ENCODE measurements at regions not wholly inside any gene's neighbourhood (a gene's known extent, or its start where the extent isn't known, plus 50 kb on each side); places are given as distances from the start of the nearest gene placed in this dataset.
"Not testable (repeated sequence)": the region's sequence is repeated elsewhere in the genome, so short reads cannot be mapped to it uniquely, and the experiment has no call there.

DNA sequence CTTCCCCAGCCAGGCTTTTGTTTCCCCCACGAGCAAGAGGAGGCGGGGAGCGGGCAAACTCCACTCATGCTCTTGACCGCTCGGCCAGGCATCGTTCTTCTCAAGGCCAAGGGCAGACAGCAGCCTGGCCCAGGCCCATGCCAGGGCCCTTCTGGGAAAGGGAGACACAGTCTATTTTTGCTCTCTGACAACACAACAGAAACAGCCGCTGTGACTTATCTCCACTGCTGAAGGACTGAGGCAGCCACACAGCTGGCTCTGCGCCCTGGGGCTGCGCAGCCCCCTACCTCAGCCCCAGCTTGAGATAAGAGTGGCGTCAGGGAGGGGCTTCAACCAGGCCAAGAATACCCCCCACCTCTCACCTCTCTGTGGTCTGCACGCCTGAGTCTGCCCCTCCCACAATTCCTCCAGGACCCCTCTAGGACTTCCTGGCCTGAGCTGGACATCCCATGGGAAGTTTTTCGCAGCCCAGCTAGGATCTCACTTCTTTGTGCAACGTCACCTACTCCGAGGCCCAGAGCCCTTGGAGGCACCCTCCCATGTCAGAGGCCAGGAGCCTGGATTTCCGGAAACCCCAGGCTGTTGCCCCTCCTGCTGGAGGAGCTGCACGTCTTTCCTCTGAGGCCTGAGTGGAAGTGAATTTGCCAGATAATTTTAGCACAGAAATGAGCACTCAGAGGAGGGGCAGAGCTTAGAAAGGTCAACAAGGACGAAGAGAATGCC, 118.9 kb upstream of the OTOS start:
- ATAC-seq, result no peak
- H3K27me3 ChIP-seq (ENCODE audit: low read length), result no peaks in the 10 kb centered on the region
- no peak for DNase-seq
- TF ChIP-seq, protein P1, sequence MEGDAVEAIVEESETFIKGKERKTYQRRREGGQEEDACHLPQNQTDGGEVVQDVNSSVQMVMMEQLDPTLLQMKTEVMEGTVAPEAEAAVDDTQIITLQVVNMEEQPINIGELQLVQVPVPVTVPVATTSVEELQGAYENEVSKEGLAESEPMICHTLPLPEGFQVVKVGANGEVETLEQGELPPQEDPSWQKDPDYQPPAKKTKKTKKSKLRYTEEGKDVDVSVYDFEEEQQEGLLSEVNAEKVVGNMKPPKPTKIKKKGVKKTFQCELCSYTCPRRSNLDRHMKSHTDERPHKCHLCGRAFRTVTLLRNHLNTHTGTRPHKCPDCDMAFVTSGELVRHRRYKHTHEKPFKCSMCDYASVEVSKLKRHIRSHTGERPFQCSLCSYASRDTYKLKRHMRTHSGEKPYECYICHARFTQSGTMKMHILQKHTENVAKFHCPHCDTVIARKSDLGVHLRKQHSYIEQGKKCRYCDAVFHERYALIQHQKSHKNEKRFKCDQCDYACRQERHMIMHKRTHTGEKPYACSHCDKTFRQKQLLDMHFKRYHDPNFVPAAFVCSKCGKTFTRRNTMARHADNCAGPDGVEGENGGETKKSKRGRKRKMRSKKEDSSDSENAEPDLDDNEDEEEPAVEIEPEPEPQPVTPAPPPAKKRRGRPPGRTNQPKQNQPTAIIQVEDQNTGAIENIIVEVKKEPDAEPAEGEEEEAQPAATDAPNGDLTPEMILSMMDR (conservative IDR thresholded peaks at IDR 0.05; ENCODE audit: low read depth, low read length), result no peak
- no peak for TF ChIP-seq EZH2phosphoT487 (IDR thresholded peaks at IDR 0.05; ENCODE audit: borderline replicate concordance, low read length)
- no peak for TF ChIP-seq EZH2 (IDR thresholded peaks at IDR 0.05; ENCODE audit: low read length, unreplicated experiment)
- no peak overlapping the region for H3K27ac ChIP-seq (ENCODE audit: low read length)
- H3K4me1 ChIP-seq (ENCODE audit: insufficient read depth, low read length), result peaks cover 8% of the 10 kb centered on the region
- H3K4me3 ChIP-seq (ENCODE audit: low read length), result no peak overlapping the region
- no peak overlapping the region for H2AFZ ChIP-seq (ENCODE audit: low read length)
- H3K9ac ChIP-seq (ENCODE audit: low read length), result no peak overlapping the region
- CTCF ChIA-PET, result no interaction called here
- no peaks in the 10 kb centered on the region for H3K9me2 ChIP-seq (replicated peaks; ENCODE audit: low read length)
- no TSS peak for BruUV-seq (replicated peaks)
- intact Hi-C loops (cut with micrococcal nuclease), result no loop called here
- no peaks in the 10 kb centered on the region for H3K36me3 ChIP-seq (ENCODE audit: low read depth, low read length)
- no peaks in the 10 kb centered on the region for H3K79me2 ChIP-seq (ENCODE audit: low read length)
- no peaks in the 10 kb centered on the region for H4K20me1 ChIP-seq (ENCODE audit: low read length)
- H3K4me2 ChIP-seq (ENCODE audit: low read length), result no peak overlapping the region
- no peaks in the 10 kb centered on the region for H3F3A ChIP-seq (ENCODE audit: low read length, unreplicated experiment)
- POLR2A ChIA-PET (ENCODE audit: unreplicated experiment), result no interaction called here
- no peaks in the 10 kb centered on the region for H3K9me3 ChIP-seq (ENCODE audit: low read length)

DNA sequence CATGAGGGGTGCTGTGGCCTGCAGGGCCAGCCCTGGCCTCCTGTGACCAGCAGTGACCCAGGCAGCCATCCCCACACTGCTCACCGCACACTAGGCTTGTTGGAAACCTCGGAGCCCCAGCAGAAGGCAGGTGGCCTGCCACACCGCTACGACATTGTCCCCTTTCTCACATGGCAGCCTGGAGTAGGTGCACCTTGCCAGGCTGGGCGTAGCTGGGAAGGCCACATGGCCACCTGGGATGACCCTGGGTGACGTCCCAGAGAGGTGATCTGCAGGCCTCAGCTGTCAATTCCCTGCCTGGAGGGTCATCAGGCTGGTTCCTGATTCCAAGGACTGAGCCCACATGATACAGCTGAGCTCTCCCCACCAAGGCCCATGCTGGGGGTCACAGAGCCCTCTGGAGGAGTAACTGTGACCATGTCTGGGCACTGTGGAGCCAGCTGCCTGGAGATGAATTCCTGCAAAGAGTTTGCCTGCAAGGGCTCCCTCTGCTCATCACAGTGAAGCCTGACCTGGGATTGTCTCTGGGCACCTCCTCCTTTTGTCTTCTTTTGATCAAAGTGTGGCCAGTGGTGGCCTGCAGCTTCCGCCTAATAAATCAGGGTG, 119.6 kb upstream of the OTOS start:
- ChIA-PET CTCF (no interaction called here), POLR2A (ENCODE audit: unreplicated experiment) (no interaction called here)
- BruUV-seq (replicated peaks), result no TSS peak
- no peaks in the 10 kb centered on the region for H3K36me3 ChIP-seq (ENCODE audit: low read depth, low read length)
- H3K4me2 ChIP-seq (ENCODE audit: low read length), result no peak overlapping the region
- no peak overlapping the region for H2AFZ ChIP-seq (ENCODE audit: low read length)
- ATAC-seq (no peak), DNase-seq (no peak)
- H3K4me3 ChIP-seq (ENCODE audit: low read length), result no peak overlapping the region
- H3K27ac ChIP-seq (ENCODE audit: low read length), result no peak overlapping the region
- H3F3A ChIP-seq (ENCODE audit: low read length, unreplicated experiment), result no peaks in the 10 kb centered on the region
- H3K9me3 ChIP-seq (ENCODE audit: low read length), result no peaks in the 10 kb centered on the region
- no peaks in the 10 kb centered on the region for H4K20me1 ChIP-seq (ENCODE audit: low read length)
- peaks cover 8% of the 10 kb centered on the region for H3K4me1 ChIP-seq (ENCODE audit: insufficient read depth, low read length)
- intact Hi-C loops (cut with micrococcal nuclease), result no loop called here
- no peak for TF ChIP-seq EZH2phosphoT487 (IDR thresholded peaks at IDR 0.05; ENCODE audit: borderline replicate concordance, low read length)
- TF ChIP-seq EZH2 (IDR thresholded peaks at IDR 0.05; ENCODE audit: low read length, unreplicated experiment), result no peak
- TF ChIP-seq, protein P1 (conservative IDR thresholded peaks at IDR 0.05; ENCODE audit: low read depth, low read length), result no peak
- H3K79me2 ChIP-seq (ENCODE audit: low read length), result no peaks in the 10 kb centered on the region
- no peaks in the 10 kb centered on the region for H3K27me3 ChIP-seq (ENCODE audit: low read length)
- H3K9ac ChIP-seq (ENCODE audit: low read length), result no peak overlapping the region
- no peaks in the 10 kb centered on the region for H3K9me2 ChIP-seq (replicated peaks; ENCODE audit: low read length)

- Histone ChIP-seq H3K4me1 (ENCODE audit: insufficient read depth, low read length) (peaks cover 7% of the 10 kb centered on the region), H3K4me3 (ENCODE audit: low read length) (no peak overlapping the region), H3K9me3 (ENCODE audit: low read length) (no peaks in the 10 kb centered on the region), H3K27me3 (ENCODE audit: low read length) (peaks cover 1% of the 10 kb centered on the region), H3K9me2 (replicated peaks; ENCODE audit: low read length) (no peaks in the 10 kb centered on the region), H2AFZ (ENCODE audit: low read length) (no peak overlapping the region), H3K36me3 (ENCODE audit: low read depth, low read length) (no peaks in the 10 kb centered on the region), H3F3A (ENCODE audit: low read length, unreplicated experiment) (no peaks in the 10 kb centered on the region), H3K79me2 (ENCODE audit: low read length) (no peaks in the 10 kb centered on the region), H3K4me2 (ENCODE audit: low read length) (no peak overlapping the region), H4K20me1 (ENCODE audit: low read length) (no peaks in the 10 kb centered on the region), H3K9ac (ENCODE audit: low read length) (no peak overlapping the region), H3K27ac (ENCODE audit: low read length) (no peak overlapping the region)
- BruUV-seq (replicated peaks), result no TSS peak
- no peak for TF ChIP-seq EZH2 (IDR thresholded peaks at IDR 0.05; ENCODE audit: low read length, unreplicated experiment)
- no peak for TF ChIP-seq EZH2phosphoT487 (IDR thresholded peaks at IDR 0.05; ENCODE audit: borderline replicate concordance, low read length)
- intact Hi-C loops (cut with micrococcal nuclease), result no loop called here
- POLR2A ChIA-PET (ENCODE audit: unreplicated experiment), result no interaction called here
- DNase-seq, result no peak
- ATAC-seq, result no peak
- CTCF ChIA-PET, result no interaction called here
These were observed 120.2 kb upstream of the OTOS start for GRCh38 chr2:240260664-240261063.

GRCh38 chr2:240262578-240262977, 122.1 kb upstream of the OTOS start:
- ATAC-seq, CTCF ChIA-PET: not testable (repeated sequence)

More at GRCh38 chr2:240262578-240262977, 122.1 kb upstream of the OTOS start:
- H3K4me2 ChIP-seq (ENCODE audit: low read length); H3K9me2 ChIP-seq (replicated peaks; ENCODE audit: low read length); H3K36me3 ChIP-seq (ENCODE audit: low read depth, low read length); H3K4me3 ChIP-seq (ENCODE audit: low read length); H3K9me3 ChIP-seq (ENCODE audit: low read length); POLR2A ChIA-PET (ENCODE audit: unreplicated experiment); intact Hi-C loops (cut with micrococcal nuclease); H3K79me2 ChIP-seq (ENCODE audit: low read length); H2AFZ ChIP-seq (ENCODE audit: low read length); H3K4me1 ChIP-seq (ENCODE audit: insufficient read depth, low read length); H3F3A ChIP-seq (ENCODE audit: low read length, unreplicated experiment); DNase-seq; H3K27ac ChIP-seq (ENCODE audit: low read length); H3K9ac ChIP-seq (ENCODE audit: low read length); BruUV-seq (replicated peaks); H4K20me1 ChIP-seq (ENCODE audit: low read length): not testable (repeated sequence)
- H3K27me3 ChIP-seq (ENCODE audit: low read length), result peaks cover 19% of the 10 kb centered on the region
